CD4-positive, alpha-beta T cell (primary cell): ENCODE measurements at regions not wholly inside any gene's neighbourhood (a gene's known extent, or its start where the extent isn't known, plus 50 kb on each side); places are given as distances from the start of the nearest gene placed in this dataset.

Experiments used
- ATAC-seq: fragments of 200-7000 bp; cut with Tn5 transposase; one replicate; pipeline ENCODE4 v1.10.0; 2022; ENCODE audit warnings: mild to moderate bottlenecking; ENCODE audit not compliant: poor library complexity
- CTCF ChIA-PET: fragments of 350-600 bp; sonication (Branson Sonifier 250); formaldehyde crosslinking; loops from one replicate; lab custom pipeline; 2021; ENCODE audit warnings: antibody characterized with exemption, inconsistent platforms; lab: Charles Lee
- POLR2A ChIA-PET: fragments of 350-600 bp; sonication (Branson Sonifier 250); formaldehyde crosslinking; loops from one replicate; lab custom pipeline; 2021; ENCODE audit warnings: antibody characterized with exemption, inconsistent platforms; lab: Charles Lee
- DNase-seq, 14 experiments: peaks; one replicate each; pipeline ENCODE4 v3.0.0-alpha.2; 2013 to 2020; ENCODE audit warnings: mixed read lengths in 2 of 14
- H3K27ac ChIP-seq, 2 donors: one replicate each; pipeline versions ENCODE4 v1.5.1 to v1.7.0; 2013; ENCODE audit warnings: low read length in 2 of 2, low read depth in 1 of 2, mild to moderate bottlenecking in 1 of 2
- H3K27me3 ChIP-seq, 2 experiments: 1 replicate in 1 of 2; 2 replicates in 1 of 2; pipeline versions ENCODE4 v1.6.1 to v1.7.0; 2013; ENCODE audit warnings: low read length in 2 of 2, control low read depth in 1 of 2, mild to moderate bottlenecking in 1 of 2, moderate library complexity in 1 of 2; ENCODE audit not compliant: insufficient read depth in 2 of 2, control insufficient read depth in 1 of 2
- H3K36me3 ChIP-seq: one replicate; pipeline ENCODE4 v1.6.1; 2013; ENCODE audit warnings: low read length, control low read depth; ENCODE audit not compliant: insufficient read depth
- H3K4me1 ChIP-seq: one replicate; pipeline ENCODE4 v1.6.1; 2013; ENCODE audit warnings: low read length, control low read depth; ENCODE audit not compliant: insufficient read depth
- H3K4me3 ChIP-seq: one replicate; pipeline ENCODE4 v1.5.1; 2013; ENCODE audit warnings: mild to moderate bottlenecking, low read length, moderate library complexity
- H3K9me3 ChIP-seq, 2 experiments: 1 replicate in 1 of 2; 2 replicates in 1 of 2; pipeline versions ENCODE4 v1.6.1 to v1.7.0; 2013; ENCODE audit warnings: low read length in 2 of 2, mild to moderate bottlenecking in 2 of 2, control low read depth in 1 of 2, moderate library complexity in 1 of 2; ENCODE audit not compliant: control insufficient read depth in 1 of 2, insufficient read depth in 1 of 2
- H3K27ac Mint-ChIP-seq: one replicate; pipeline ENCODE4 v1.8.0; 2020; ENCODE audit warnings: mixed read lengths
- H3K27me3 Mint-ChIP-seq: one replicate; pipeline ENCODE4 v1.8.0; 2021; ENCODE audit warnings: mixed read lengths
- H3K36me3 Mint-ChIP-seq: one replicate; pipeline ENCODE4 v1.8.0; 2021; ENCODE audit warnings: low read depth, mixed read lengths
- H3K4me1 Mint-ChIP-seq: one replicate; pipeline ENCODE4 v1.8.0; 2021; ENCODE audit warnings: low read depth, mixed read lengths
- H3K4me3 Mint-ChIP-seq: one replicate; pipeline ENCODE4 v1.8.0; 2020; ENCODE audit warnings: mild to moderate bottlenecking, mixed read lengths
- H3K9me3 Mint-ChIP-seq: one replicate; pipeline ENCODE4 v1.8.0; 2020; ENCODE audit warnings: mixed read lengths
- intact Hi-C, 2 experiments: fragments of 100-400 bp; cut with DNase I in 1 of 2; cut with micrococcal nuclease in 1 of 2; formaldehyde crosslinking; loops; one replicate each; pipeline versions ENCODE4 v1.15.1 to v1.9.0; 2023 to 2025; cut with DNase I, micrococcal nuclease
- TF ChIP-seq, protein P1 (sequence below): fragments of 200-600 bp; IDR thresholded peaks from one replicate; pipeline ENCODE4 v1.8.0; 2022; ENCODE audit warnings: antibody characterized with exemption, mild to moderate bottlenecking

DNA sequence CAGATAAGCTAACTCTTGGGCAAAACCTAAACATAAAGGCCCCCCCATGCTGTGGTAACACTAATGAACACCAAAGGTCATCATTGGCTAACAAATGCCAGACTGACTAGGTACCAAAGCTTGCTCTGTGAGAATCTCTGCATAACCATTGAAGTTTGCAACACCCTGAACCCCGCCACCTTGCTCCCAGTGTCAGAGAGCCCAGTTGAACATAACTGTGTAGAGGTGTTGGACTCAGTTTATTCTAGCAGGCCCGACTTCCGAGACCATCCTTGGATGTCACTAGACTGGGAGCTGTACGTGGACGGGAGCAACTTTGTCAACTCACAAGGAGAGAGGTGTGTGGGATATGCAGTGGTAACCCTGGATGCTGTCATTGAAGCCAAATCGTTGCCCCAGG, 602.2 kb downstream of the UQCRFS1 start:
- intact Hi-C loops = no loop called here

DNA sequence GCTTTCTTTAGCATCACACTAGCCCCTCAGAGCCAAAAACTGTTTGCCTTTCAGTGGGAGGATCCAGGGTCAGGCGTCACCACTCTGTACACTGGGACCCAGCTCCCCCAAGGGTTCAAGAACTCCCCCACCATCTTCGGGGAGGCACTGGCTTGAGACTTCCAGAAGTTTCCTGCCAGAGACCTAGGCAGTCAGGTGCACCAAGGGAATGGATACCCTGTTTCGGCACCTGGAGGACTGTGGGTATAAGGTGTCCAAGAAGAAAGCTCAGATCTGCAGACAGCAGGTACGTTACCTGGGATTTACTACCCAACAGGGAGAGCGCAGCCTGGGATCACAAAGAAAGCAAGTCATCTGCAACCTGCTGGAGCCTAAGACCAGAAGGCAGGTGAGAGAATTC, 603.0 kb downstream of the UQCRFS1 start:
- Mint-ChIP-seq H3K27me3 (no peaks in the 10 kb centered on the region), H3K27ac (no peak overlapping the region), H3K36me3 (no peaks in the 10 kb centered on the region), H3K4me1 (no peaks in the 10 kb centered on the region), H3K9me3 (peaks cover 16% of the 10 kb centered on the region), H3K4me3 (no peak overlapping the region)
- DNase-seq = no peak
- Histone ChIP-seq H3K4me1 (no peaks in the 10 kb centered on the region), H3K27ac (no peak overlapping the region), H3K27me3 (no peaks in the 10 kb centered on the region), H3K36me3 (no peaks in the 10 kb centered on the region), H3K9me3 (peaks cover 19 to 30% of the 10 kb centered on the region in 2 experiments), H3K4me3 (no peak overlapping the region)
- ChIA-PET POLR2A (no interaction called here), CTCF (interaction anchor here (0.6 kb wide), 1 partner anchor 1660 kb away, joined by 3 read pairs; no protein-coding TSS in a partner anchor)
- ATAC-seq = no peak
- intact Hi-C loops = no loop called here
- TF ChIP-seq, protein P1, sequence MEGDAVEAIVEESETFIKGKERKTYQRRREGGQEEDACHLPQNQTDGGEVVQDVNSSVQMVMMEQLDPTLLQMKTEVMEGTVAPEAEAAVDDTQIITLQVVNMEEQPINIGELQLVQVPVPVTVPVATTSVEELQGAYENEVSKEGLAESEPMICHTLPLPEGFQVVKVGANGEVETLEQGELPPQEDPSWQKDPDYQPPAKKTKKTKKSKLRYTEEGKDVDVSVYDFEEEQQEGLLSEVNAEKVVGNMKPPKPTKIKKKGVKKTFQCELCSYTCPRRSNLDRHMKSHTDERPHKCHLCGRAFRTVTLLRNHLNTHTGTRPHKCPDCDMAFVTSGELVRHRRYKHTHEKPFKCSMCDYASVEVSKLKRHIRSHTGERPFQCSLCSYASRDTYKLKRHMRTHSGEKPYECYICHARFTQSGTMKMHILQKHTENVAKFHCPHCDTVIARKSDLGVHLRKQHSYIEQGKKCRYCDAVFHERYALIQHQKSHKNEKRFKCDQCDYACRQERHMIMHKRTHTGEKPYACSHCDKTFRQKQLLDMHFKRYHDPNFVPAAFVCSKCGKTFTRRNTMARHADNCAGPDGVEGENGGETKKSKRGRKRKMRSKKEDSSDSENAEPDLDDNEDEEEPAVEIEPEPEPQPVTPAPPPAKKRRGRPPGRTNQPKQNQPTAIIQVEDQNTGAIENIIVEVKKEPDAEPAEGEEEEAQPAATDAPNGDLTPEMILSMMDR = no peak

More for the DNA sequence above, 602.2 kb downstream of the UQCRFS1 start:
- Histone ChIP-seq H3K27me3 (no peaks in the 10 kb centered on the region), H3K27ac (no peak overlapping the region), H3K4me1 (no peaks in the 10 kb centered on the region), H3K9me3 (peaks cover 22 to 31% of the 10 kb centered on the region in 2 experiments), H3K4me3 (no peak overlapping the region), H3K36me3 (no peaks in the 10 kb centered on the region)
- Mint-ChIP-seq H3K9me3 (peaks cover 16% of the 10 kb centered on the region), H3K4me3 (no peak overlapping the region), H3K36me3 (no peaks in the 10 kb centered on the region), H3K27me3 (no peaks in the 10 kb centered on the region), H3K27ac (no peak overlapping the region), H3K4me1 (no peaks in the 10 kb centered on the region)
- ChIA-PET CTCF (no interaction called here), POLR2A (no interaction called here)
- no peak for DNase-seq
- TF ChIP-seq, protein P1 = no peak
- no peak for ATAC-seq

DNA sequence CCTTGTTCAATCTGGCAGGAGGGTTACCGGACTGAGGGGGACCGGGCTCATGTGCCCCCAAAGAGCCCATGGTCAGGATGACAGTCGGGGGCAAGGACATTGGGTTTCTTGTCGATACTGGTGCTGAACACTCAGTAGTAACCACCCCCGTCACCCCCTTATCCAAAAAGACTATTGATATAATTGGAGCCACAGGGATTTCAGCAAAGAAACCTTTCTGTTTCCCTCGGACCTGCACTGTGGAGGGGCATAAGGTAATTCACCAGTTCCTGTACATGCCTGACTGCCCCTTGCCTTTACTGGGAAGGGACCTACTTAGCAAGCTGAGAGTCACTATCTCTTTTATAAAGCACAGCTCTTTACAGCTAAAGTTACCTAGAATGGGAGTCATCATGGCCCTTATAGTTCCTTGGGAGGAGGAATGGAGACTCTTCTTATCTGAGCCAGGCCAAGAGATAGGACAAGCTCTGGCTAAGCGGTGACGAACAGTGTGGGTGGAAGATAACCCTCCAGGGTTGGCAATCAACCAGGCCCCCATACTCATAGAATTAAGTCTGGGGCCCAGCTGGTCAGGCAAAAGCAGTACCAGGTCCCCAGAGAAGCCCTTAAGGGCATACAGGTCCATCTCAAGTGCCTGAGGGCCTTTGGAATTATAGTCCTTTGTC, 603.7 kb downstream of the UQCRFS1 start:
- H3K27ac ChIP-seq = no peak overlapping the region
- Mint-ChIP-seq H3K36me3 (no peaks in the 10 kb centered on the region), H3K9me3 (peaks cover 12% of the 10 kb centered on the region), H3K4me3 (no peak overlapping the region), H3K27me3 (no peaks in the 10 kb centered on the region), H3K27ac (no peak overlapping the region), H3K4me1 (no peaks in the 10 kb centered on the region)
- POLR2A ChIA-PET = no interaction called here
- intact Hi-C loops = no loop called here
- CTCF ChIA-PET = interaction anchor here (0.6 kb wide), 1 partner anchor 1661 kb away, joined by 3 read pairs; no protein-coding TSS in a partner anchor
- ATAC-seq (no peak), DNase-seq (no peak)
- H3K4me1 ChIP-seq = no peaks in the 10 kb centered on the region
- TF ChIP-seq, protein P1 = no peak
- no peak overlapping the region for H3K4me3 ChIP-seq
- H3K9me3 ChIP-seq = peaks cover 11 to 32% of the 10 kb centered on the region in 2 experiments
- no peaks in the 10 kb centered on the region for H3K27me3 ChIP-seq
- H3K36me3 ChIP-seq = no peaks in the 10 kb centered on the region
